HEK293 (cell line): ENCODE measurements at regions not wholly inside any gene's neighbourhood (a gene's known extent, or its start where the extent isn't known, plus 50 kb on each side); places are given as distances from the start of the nearest gene placed in this dataset.

Experiments used
- CTCF ChIA-PET: fragments of 350-600 bp; formaldehyde crosslinking; extraction: SDS; loops from one replicate; lab custom pipeline; 2021; ENCODE audit warnings: antibody characterized with exemption; lab: Yijun Ruan, JAX
- POLR2A ChIA-PET: fragments of 300-600 bp; formaldehyde crosslinking; extraction: SDS; loops from one replicate; lab custom pipeline; 2020; ENCODE audit warnings: antibody characterized with exemption, inconsistent platforms; lab: Yijun Ruan, JAX
- H3K27ac ChIP-seq: fragments of 200-500 bp; sonication (Bioruptor generic); 2 replicates; pipeline ENCODE4 v1.5.1; 2014; ENCODE audit warnings: low read depth, low read length, control low read depth, inconsistent platforms; ENCODE audit errors: extremely low read depth
- H3K36me3 ChIP-seq, 2 experiments: fragments of 200-500 bp in 1 of 2; sonication (Bioruptor generic) in 1 of 2; 1 replicate in 1 of 2; 2 replicates in 1 of 2; pipeline ENCODE4 v1.5.1; 2014 to 2017; ENCODE audit warnings: inconsistent platforms in 2 of 2, low read length in 2 of 2; ENCODE audit not compliant: control insufficient read depth in 2 of 2, insufficient read depth in 1 of 2
- H3K4me1 ChIP-seq: fragments of 200-500 bp; sonication (Bioruptor generic); 2 replicates; pipeline ENCODE4 v1.5.1; 2014; ENCODE audit warnings: mild to moderate bottlenecking, low read length, inconsistent platforms; ENCODE audit not compliant: control insufficient read depth, insufficient read depth
- H3K4me3 ChIP-seq: 2 replicates; pipeline ENCODE4 v1.5.1; 2011; ENCODE audit warnings: low read depth, mild to moderate bottlenecking, control low read depth, low read length, moderate library complexity
- H3K9me3 ChIP-seq: fragments of 200-500 bp; sonication (Bioruptor generic); 2 replicates; pipeline ENCODE4 v1.5.1; 2014; ENCODE audit warnings: low read depth, low read length, inconsistent platforms; ENCODE audit not compliant: control insufficient read depth, insufficient read depth
- HOXC10 ChIP-seq: sonication (generic); formaldehyde crosslinking; IDR thresholded peaks from 2 replicates; pipeline ENCODE4 v1.8.1; 2023; ENCODE audit warnings: mild to moderate bottlenecking, missing genetic modification reagents
- HOXD13 ChIP-seq: sonication (generic); formaldehyde crosslinking; IDR thresholded peaks from 2 replicates; pipeline ENCODE4 v1.8.0; 2022; ENCODE audit warnings: missing genetic modification reagents, borderline replicate concordance
- MYNN ChIP-seq: fragments of 450-650 bp; formaldehyde crosslinking; IDR thresholded peaks from 2 replicates; pipeline ENCODE4 v1.5.1; 2016; ENCODE audit warnings: missing biosample characterization, missing genetic modification characterization, borderline replicate concordance
- ZFP3 ChIP-seq: fragments of 450-650 bp; formaldehyde crosslinking; IDR thresholded peaks from 2 replicates; pipeline ENCODE4 v1.5.1; 2016; ENCODE audit warnings: low read depth, missing biosample characterization, missing genetic modification characterization
- ZFP37 ChIP-seq: fragments of 450-650 bp; formaldehyde crosslinking; IDR thresholded peaks from 2 replicates; pipeline ENCODE4 v1.5.1; 2016; ENCODE audit warnings: missing biosample characterization, missing genetic modification characterization
- ZNF138 ChIP-seq: fragments of 450-650 bp; formaldehyde crosslinking; IDR thresholded peaks from 2 replicates; pipeline ENCODE4 v1.5.1; 2016; ENCODE audit warnings: missing biosample characterization, missing genetic modification characterization, borderline replicate concordance
- ZNF146 ChIP-seq: fragments of 450-650 bp; formaldehyde crosslinking; IDR thresholded peaks from 2 replicates; pipeline ENCODE4 v1.5.1; 2016; ENCODE audit warnings: missing biosample characterization, missing genetic modification characterization
- ZNF184 ChIP-seq: fragments of 450-650 bp; IDR thresholded peaks from 2 replicates; pipeline ENCODE4 v1.5.1; 2018; ENCODE audit warnings: missing biosample characterization, mild to moderate bottlenecking, missing genetic modification characterization
- ZNF2 ChIP-seq: fragments of 450-650 bp; formaldehyde crosslinking; IDR thresholded peaks from 2 replicates; pipeline ENCODE4 v1.5.1; 2016; ENCODE audit warnings: missing biosample characterization, missing genetic modification characterization
- ZNF221 ChIP-seq: fragments of 450-650 bp; formaldehyde crosslinking; IDR thresholded peaks from 2 replicates; pipeline ENCODE4 v1.5.1; 2017; ENCODE audit warnings: missing biosample characterization, missing genetic modification characterization, borderline replicate concordance
- ZNF274 ChIP-seq, 2 experiments: fragments of 200-500 bp in 1 of 2; fragments of 450-650 bp in 1 of 2; sonication (Bioruptor generic) in 1 of 2; formaldehyde crosslinking in 1 of 2; IDR thresholded peaks; 2 replicates each; pipeline versions ENCODE4 v1.5.1 to v1.6.1; 2014 to 2016; ENCODE audit warnings: borderline replicate concordance in 1 of 2, inconsistent platforms in 1 of 2, low read length in 1 of 2, missing biosample characterization in 1 of 2, missing genetic modification characterization in 1 of 2
- ZNF350 ChIP-seq: fragments of 450-650 bp; formaldehyde crosslinking; IDR thresholded peaks from 2 replicates; pipeline ENCODE4 v1.5.0; 2017; ENCODE audit warnings: missing biosample characterization, mild to moderate bottlenecking, missing genetic modification characterization
- ZNF366 ChIP-seq: fragments of 450-650 bp; formaldehyde crosslinking; conservative IDR thresholded peaks from 2 replicates; pipeline ENCODE4 v1.5.1; 2016; ENCODE audit warnings: missing biosample characterization, missing genetic modification characterization
- ZNF510 ChIP-seq: fragments of 450-650 bp; formaldehyde crosslinking; IDR thresholded peaks from 2 replicates; pipeline ENCODE4 v1.5.1; 2018; ENCODE audit warnings: mild to moderate bottlenecking, missing genetic modification characterization, missing biosample characterization; ENCODE audit not compliant: insufficient replicate concordance
- ZNF555 ChIP-seq: fragments of 450-650 bp; formaldehyde crosslinking; conservative IDR thresholded peaks from 2 replicates; pipeline ENCODE4 v1.5.1; 2017; ENCODE audit warnings: missing biosample characterization, mild to moderate bottlenecking, missing genetic modification characterization, inconsistent platforms
- ZNF585B ChIP-seq: fragments of 450-650 bp; formaldehyde crosslinking; IDR thresholded peaks from 2 replicates; pipeline ENCODE4 v1.5.1; 2016; ENCODE audit warnings: missing biosample characterization, missing genetic modification characterization
- ZNF596 ChIP-seq: fragments of 450-650 bp; IDR thresholded peaks from 2 replicates; pipeline ENCODE4 v1.5.0; 2018; ENCODE audit warnings: missing biosample characterization, mild to moderate bottlenecking, missing genetic modification characterization, moderate library complexity
- ZNF600 ChIP-seq: fragments of 450-650 bp; formaldehyde crosslinking; IDR thresholded peaks from 2 replicates; pipeline ENCODE4 v1.5.1; 2016; ENCODE audit warnings: missing biosample characterization, missing genetic modification characterization
- ZNF768 ChIP-seq: fragments of 450-650 bp; formaldehyde crosslinking; IDR thresholded peaks from 2 replicates; pipeline ENCODE4 v1.5.1; 2018; ENCODE audit warnings: missing biosample characterization, mild to moderate bottlenecking, missing genetic modification characterization
- ZXDB ChIP-seq: fragments of 450-650 bp; formaldehyde crosslinking; IDR thresholded peaks from 2 replicates; pipeline ENCODE4 v1.5.1; 2016; ENCODE audit warnings: missing biosample characterization, missing genetic modification characterization
- TF ChIP-seq, protein P1 (sequence below): fragments of 450-650 bp; formaldehyde crosslinking; IDR thresholded peaks from 2 replicates; pipeline ENCODE4 v1.5.1; 2017; ENCODE audit warnings: missing biosample characterization, missing genetic modification characterization
- TF ChIP-seq, protein P2 (sequence below): fragments of 450-650 bp; formaldehyde crosslinking; IDR thresholded peaks from 2 replicates; pipeline ENCODE4; 2016; ENCODE audit warnings: missing biosample characterization, missing genetic modification characterization
- TF ChIP-seq, protein P3 (sequence below): fragments of 450-650 bp; formaldehyde crosslinking; optimal IDR thresholded peaks from 2 replicates; pipeline ENCODE3; 2016; ENCODE audit warnings: missing biosample characterization, mild to moderate bottlenecking, missing genetic modification characterization
- TF ChIP-seq, protein P4 (sequence below): fragments of 450-650 bp; formaldehyde crosslinking; IDR thresholded peaks from 2 replicates; pipeline ENCODE4 v1.5.1; 2016; ENCODE audit warnings: missing biosample characterization, missing genetic modification characterization
- TF ChIP-seq, protein P5 (sequence below): fragments of 450-650 bp; formaldehyde crosslinking; IDR thresholded peaks from 2 replicates; pipeline ENCODE4 v1.5.1; 2017; ENCODE audit warnings: missing biosample characterization, missing genetic modification characterization

DNA sequence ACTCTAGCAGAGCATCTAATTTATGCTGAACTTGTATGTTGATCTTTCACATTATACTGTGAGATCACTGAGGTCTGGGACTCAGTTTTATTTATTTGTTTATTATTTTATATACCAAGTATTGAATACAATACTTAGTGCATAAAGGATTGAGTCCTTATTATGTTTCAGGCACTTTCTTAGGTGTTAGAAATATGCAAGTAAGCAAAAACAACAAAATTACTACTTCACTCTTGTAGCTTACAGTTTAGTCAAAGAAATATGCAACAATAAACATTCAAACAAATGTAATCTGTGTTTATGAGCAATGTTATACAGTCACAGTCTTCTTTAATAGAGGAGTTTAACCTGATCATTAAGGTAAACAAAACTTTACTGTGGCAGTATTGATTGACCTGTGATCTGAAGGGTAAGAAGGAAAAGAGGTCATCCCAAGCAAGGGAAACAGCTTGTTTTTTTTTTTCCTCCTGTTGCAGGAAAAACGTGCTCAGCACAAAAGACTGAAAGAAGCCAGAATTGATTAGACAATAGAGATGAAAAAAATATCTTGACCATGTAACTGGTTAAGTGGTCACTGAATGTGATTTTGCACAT, 990.7 kb downstream of the TRHDE start:
- Histone ChIP-seq H3K4me3 (no peak overlapping the region), H3K27ac (no peak overlapping the region)
- TF ChIP-seq ZNF596 (tag by site-specific recombination) (no peak), ZNF221 (no peak), ZNF555 (no peak), HOXD13 (CRISPR knock-in tag) (no peak), ZFP3 (tag by site-specific recombination) (no peak), ZNF585B (tag by site-specific recombination) (no peak), ZNF510 (tag by site-specific recombination) (no peak), ZNF274 (IDR thresholded peaks at IDR 0.05; ENCODE audit: low read length) (no peak), ZNF274 (tag by site-specific recombination; IDR thresholded peaks at IDR 0.05; ENCODE audit: borderline replicate concordance) (no peak), ZNF768 (tag by site-specific recombination) (no peak)
- TF ChIP-seq, protein P1, sequence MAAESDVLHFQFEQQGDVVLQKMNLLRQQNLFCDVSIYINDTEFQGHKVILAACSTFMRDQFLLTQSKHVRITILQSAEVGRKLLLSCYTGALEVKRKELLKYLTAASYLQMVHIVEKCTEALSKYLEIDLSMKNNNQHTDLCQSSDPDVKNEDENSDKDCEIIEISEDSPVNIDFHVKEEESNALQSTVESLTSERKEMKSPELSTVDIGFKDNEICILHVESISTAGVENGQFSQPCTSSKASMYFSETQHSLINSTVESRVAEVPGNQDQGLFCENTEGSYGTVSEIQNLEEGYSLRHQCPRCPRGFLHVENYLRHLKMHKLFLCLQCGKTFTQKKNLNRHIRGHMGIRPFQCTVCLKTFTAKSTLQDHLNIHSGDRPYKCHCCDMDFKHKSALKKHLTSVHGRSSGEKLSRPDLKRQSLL (tag by site-specific recombination) = no peak
- TF ChIP-seq, all 188 proteins: peak for 0
- Histone ChIP-seq H3K9me3 (no peaks in the 10 kb centered on the region), H3K36me3 (no peaks in the 10 kb centered on the region), H3K4me1 (no peaks in the 10 kb centered on the region)
- ChIA-PET POLR2A (no interaction called here), CTCF (no interaction called here)

DNA sequence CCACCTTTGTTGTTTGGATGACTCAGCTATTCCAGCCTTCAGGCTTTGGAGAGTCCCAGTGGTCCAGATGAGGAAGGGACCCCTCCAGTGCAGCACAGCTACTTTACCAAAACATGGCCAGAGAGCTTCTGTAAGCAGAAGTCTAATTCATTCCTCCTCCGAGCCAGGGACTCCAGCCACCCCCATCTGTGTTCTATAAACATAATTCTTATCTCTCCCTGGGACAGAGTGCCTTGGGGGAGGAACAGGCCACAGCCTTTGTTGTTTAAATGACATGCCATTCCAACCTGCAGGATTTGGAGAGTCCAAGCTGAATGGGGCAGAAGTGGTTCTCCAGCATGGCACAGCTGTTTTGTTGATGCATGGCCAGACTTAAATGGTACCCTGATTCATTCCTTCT, 994.0 kb downstream of the TRHDE start:
- no peaks in the 10 kb centered on the region for H3K9me3 ChIP-seq
- ChIA-PET CTCF (no interaction called here), POLR2A (no interaction called here)
- H3K36me3 ChIP-seq = no peaks in the 10 kb centered on the region
- no peak overlapping the region for H3K4me3 ChIP-seq
- H3K27ac ChIP-seq = no peak overlapping the region
- no peak for TF ChIP-seq ZNF146 (tag by site-specific recombination)
- TF ChIP-seq, protein P1 (tag by site-specific recombination) = no peak
- no peak for TF ChIP-seq ZNF555
- TF ChIP-seq ZFP37 (tag by site-specific recombination) = no peak
- TF ChIP-seq, protein P2, sequence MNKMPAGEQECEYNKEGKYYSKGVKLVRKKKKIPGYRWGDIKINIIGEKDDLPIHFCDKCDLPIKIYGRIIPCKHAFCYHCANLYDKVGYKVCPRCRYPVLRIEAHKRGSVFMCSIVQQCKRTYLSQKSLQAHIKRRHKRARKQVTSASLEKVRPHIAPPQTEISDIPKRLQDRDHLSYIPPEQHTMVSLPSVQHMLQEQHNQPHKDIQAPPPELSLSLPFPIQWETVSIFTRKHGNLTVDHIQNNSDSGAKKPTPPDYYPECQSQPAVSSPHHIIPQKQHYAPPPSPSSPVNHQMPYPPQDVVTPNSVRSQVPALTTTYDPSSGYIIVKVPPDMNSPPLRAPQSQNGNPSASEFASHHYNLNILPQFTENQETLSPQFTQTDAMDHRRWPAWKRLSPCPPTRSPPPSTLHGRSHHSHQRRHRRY (tag by site-specific recombination) = no peak
- TF ChIP-seq ZNF366 (tag by site-specific recombination) = no peak
- TF ChIP-seq HOXC10 (CRISPR knock-in tag) = no peak
- no peak for TF ChIP-seq MYNN (tag by site-specific recombination)
- no peak for TF ChIP-seq ZXDB (tag by site-specific recombination)
- TF ChIP-seq ZNF350 (tag by site-specific recombination) = no peak
- no peak for TF ChIP-seq ZNF184 (tag by site-specific recombination)
- TF ChIP-seq, protein P3, sequence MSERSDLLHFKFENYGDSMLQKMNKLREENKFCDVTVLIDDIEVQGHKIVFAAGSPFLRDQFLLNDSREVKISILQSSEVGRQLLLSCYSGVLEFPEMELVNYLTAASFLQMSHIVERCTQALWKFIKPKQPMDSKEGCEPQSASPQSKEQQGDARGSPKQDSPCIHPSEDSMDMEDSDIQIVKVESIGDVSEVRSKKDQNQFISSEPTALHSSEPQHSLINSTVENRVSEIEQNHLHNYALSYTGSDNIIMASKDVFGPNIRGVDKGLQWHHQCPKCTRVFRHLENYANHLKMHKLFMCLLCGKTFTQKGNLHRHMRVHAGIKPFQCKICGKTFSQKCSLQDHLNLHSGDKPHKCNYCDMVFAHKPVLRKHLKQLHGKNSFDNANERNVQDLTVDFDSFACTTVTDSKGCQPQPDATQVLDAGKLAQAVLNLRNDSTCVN (tag by site-specific recombination) = no peak
- TF ChIP-seq, protein P4, sequence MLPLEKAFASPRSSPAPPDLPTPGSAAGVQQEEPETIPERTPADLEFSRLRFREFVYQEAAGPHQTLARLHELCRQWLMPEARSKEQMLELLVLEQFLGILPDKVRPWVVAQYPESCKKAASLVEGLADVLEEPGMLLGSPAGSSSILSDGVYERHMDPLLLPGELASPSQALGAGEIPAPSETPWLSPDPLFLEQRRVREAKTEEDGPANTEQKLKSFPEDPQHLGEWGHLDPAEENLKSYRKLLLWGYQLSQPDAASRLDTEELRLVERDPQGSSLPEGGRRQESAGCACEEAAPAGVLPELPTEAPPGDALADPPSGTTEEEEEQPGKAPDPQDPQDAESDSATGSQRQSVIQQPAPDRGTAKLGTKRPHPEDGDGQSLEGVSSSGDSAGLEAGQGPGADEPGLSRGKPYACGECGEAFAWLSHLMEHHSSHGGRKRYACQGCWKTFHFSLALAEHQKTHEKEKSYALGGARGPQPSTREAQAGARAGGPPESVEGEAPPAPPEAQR = no peak
- TF ChIP-seq ZNF600 (tag by site-specific recombination) = no peak
- TF ChIP-seq, protein P5, sequence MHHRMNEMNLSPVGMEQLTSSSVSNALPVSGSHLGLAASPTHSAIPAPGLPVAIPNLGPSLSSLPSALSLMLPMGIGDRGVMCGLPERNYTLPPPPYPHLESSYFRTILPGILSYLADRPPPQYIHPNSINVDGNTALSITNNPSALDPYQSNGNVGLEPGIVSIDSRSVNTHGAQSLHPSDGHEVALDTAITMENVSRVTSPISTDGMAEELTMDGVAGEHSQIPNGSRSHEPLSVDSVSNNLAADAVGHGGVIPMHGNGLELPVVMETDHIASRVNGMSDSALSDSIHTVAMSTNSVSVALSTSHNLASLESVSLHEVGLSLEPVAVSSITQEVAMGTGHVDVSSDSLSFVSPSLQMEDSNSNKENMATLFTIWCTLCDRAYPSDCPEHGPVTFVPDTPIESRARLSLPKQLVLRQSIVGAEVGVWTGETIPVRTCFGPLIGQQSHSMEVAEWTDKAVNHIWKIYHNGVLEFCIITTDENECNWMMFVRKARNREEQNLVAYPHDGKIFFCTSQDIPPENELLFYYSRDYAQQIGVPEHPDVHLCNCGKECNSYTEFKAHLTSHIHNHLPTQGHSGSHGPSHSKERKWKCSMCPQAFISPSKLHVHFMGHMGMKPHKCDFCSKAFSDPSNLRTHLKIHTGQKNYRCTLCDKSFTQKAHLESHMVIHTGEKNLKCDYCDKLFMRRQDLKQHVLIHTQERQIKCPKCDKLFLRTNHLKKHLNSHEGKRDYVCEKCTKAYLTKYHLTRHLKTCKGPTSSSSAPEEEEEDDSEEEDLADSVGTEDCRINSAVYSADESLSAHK (tag by site-specific recombination) = no peak
- TF ChIP-seq ZNF2 (tag by site-specific recombination) = no peak
- no peak for TF ChIP-seq ZNF138
- H3K4me1 ChIP-seq = no peaks in the 10 kb centered on the region
